Esophagus squamous epithelium (tissue), 5 donors: ENCODE measurements at regions not wholly inside any gene's neighbourhood (a gene's known extent, or its start where the extent isn't known, plus 50 kb on each side); places are given as distances from the start of the nearest gene placed in this dataset.

Source experiments
- DNase-seq: peaks from one replicate; lab custom pipeline; 2025; lab: John Stamatoyannopoulos, UW
- H3K27ac ChIP-seq, 4 donors: fragments of 200-600 bp; sonication (generic); one replicate each; pipeline ENCODE4 v1.5.1; 2016 to 2019; ENCODE audit warnings: mild to moderate bottlenecking in 1 of 4
- H3K27me3 ChIP-seq, 4 donors: fragments of 200-600 bp; sonication (generic); 1 replicate in 3 of 4; 2 replicates in 1 of 4; pipeline versions ENCODE4 v1.5.1 to v1.6.0; 2017 to 2021; ENCODE audit warnings: antibody characterized with exemption in 1 of 4
- H3K36me3 ChIP-seq, 3 donors: fragments of 200-600 bp; sonication (generic); one replicate each; pipeline ENCODE4 v1.5.1; 2016 to 2019
- H3K4me1 ChIP-seq, 3 donors: fragments of 200-600 bp; sonication (generic); one replicate each; pipeline ENCODE4 v1.5.1; 2017 to 2019
- H3K4me3 ChIP-seq, 4 donors: fragments of 200-600 bp; sonication (generic); 1 replicate in 3 of 4; 2 replicates in 1 of 4; pipeline ENCODE4 v1.5.1; 2016 to 2019; ENCODE audit warnings: mild to moderate bottlenecking in 2 of 4, moderate library complexity in 1 of 4
- H3K9me3 ChIP-seq, 3 donors: fragments of 200-600 bp; sonication (generic); one replicate each; pipeline ENCODE4 v1.5.1; 2016 to 2019
- CTCF ChIP-seq, 6 experiments: fragments of 450-650 bp in 4 of 6; fragments of 200-600 bp in 2 of 6; sonication (generic) in 2 of 6; IDR thresholded peaks; one replicate each; pipeline ENCODE4 v1.5.1; 2016 to 2019; ENCODE audit warnings: antibody characterized with exemption in 6 of 6, mild to moderate bottlenecking in 4 of 6, moderate library complexity in 4 of 6
- POLR2A ChIP-seq, 4 donors: fragments of 450-650 bp; IDR thresholded peaks; one replicate each; pipeline ENCODE4 v1.6.1; 2017; ENCODE audit warnings: antibody characterized with exemption in 4 of 4, mild to moderate bottlenecking in 4 of 4, moderate library complexity in 3 of 4
- WGBS, 2 donors: methylation state at CpG; one replicate each; pipeline ENCODE4 v1.1.5; 2018; 5-methylcytosine and 5-hydroxymethylcytosine counted together
- intact Hi-C: fragments of 100-400 bp; cut with DNase I; formaldehyde crosslinking; loops from one replicate; pipeline ENCODE4 v1.15.0; 2022
- donor health status: DM: yes; HTN: yes; CAD: no.

DNA sequence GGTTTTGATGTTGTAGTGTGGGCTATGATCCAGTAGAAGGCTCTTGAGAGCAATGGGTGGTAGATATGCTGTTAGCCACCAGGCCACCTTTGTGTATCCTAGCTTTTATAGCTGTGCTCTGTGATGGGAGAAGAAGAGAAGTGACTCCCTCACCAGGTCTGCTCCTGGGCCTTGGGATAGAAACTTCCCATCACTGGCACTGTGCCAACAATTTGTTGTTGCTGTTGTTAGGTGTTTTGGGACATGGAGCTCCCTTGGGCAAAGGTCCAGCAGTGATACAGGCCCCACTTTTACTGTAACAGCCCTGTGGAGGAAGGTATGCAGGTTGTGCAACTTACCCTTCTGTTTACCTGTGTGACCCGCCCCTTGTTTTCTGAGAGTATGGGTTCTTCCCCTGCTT, 570.9 kb upstream of the GRIN3A start:
- H3K27ac ChIP-seq = no peak overlapping the region
- no peaks in the 10 kb centered on the region for H3K36me3 ChIP-seq
- TF ChIP-seq CTCF (IDR thresholded peaks at IDR 0.05) (no peak), POLR2A (IDR thresholded peaks at IDR 0.05) (no peak)
- H3K9me3 ChIP-seq = peaks cover 0 to 5% (median 0%) of the 10 kb centered on the region in 3 donors
- no peak for DNase-seq
- no peaks in the 10 kb centered on the region for H3K27me3 ChIP-seq
- WGBS, 2 donors = 100% methylated on average over 1 of the region's 1 CpG; no CpG with 5 or more reads in 1 of the 2 donors
- no peak overlapping the region for H3K4me3 ChIP-seq
- intact Hi-C loops = no loop called here
- no peaks in the 10 kb centered on the region for H3K4me1 ChIP-seq

GRCh38 chr9:102295188-102295587, 556.7 kb upstream of the GRIN3A start:
- Histone ChIP-seq H3K4me1 (no peaks in the 10 kb centered on the region), H3K9me3 (no peaks in the 10 kb centered on the region), H3K4me3 (no peak overlapping the region), H3K27ac (no peak overlapping the region), H3K27me3 (no peaks in the 10 kb centered on the region), H3K36me3 (no peaks in the 10 kb centered on the region)
- TF ChIP-seq CTCF (IDR thresholded peaks at IDR 0.05) (no peak), POLR2A (IDR thresholded peaks at IDR 0.05) (no peak)
- WGBS, 2 donors = 38 to 57% methylated on average over 3 of the region's 3 CpGs
- no peak for DNase-seq
- intact Hi-C loops = no loop called here

DNA sequence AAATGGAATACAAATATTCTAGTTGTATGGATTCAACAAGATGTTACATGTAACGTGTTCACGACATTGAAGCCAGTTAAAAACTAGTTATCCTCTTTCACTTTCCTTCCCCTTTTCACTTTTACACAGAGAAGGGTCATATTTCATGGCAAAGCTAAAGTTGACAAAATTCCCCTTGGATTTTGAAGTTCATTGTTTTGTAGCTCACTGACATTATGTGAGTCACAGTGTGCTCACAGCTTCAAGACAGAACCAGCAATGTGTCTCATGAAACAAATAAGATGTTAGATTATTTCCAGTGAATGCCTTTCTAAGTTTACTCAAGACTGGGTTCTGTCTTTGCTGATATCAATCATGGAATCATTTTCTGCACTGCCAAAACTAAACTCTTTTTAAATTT, 535.5 kb upstream of the GRIN3A start:
- no peaks in the 10 kb centered on the region for H3K4me1 ChIP-seq
- TF ChIP-seq POLR2A (IDR thresholded peaks at IDR 0.05) (no peak), CTCF (IDR thresholded peaks at IDR 0.05) (no peak)
- H3K27ac ChIP-seq = no peak overlapping the region
- 35 to 38% methylated on average over 2 of the region's 2 CpGs for WGBS, 2 donors
- H3K27me3 ChIP-seq = no peaks in the 10 kb centered on the region
- intact Hi-C loops = no loop called here
- peaks cover 0 to 7% (median 0%) of the 10 kb centered on the region in 3 donors for H3K9me3 ChIP-seq
- H3K4me3 ChIP-seq = no peak overlapping the region
- H3K36me3 ChIP-seq = no peaks in the 10 kb centered on the region
- DNase-seq = no peak

DNA sequence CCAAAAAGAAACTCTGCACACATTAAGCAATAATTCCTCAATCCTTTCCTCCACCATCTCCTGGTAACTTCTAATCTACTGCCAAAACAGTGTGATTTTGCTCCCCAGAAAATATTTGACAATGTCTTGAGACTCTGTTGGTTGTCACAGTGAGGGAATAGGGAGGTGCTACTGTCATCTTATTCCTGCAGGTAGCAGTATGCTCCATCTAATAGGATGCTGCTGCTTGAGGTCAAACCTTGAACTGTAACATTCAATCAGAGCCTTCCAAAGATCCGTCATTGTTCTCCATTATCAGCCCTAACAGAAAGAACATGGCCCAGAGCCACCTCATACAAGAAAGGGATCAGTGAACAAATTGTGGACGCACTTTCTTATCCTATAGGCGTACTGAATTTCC, 514.7 kb upstream of the GRIN3A start:
- H3K9me3 ChIP-seq = no peaks in the 10 kb centered on the region
- H3K27ac ChIP-seq = no peak overlapping the region
- intact Hi-C loops = no loop called here
- no peak overlapping the region for H3K4me3 ChIP-seq
- no peak for DNase-seq
- H3K4me1 ChIP-seq = no peaks in the 10 kb centered on the region
- WGBS, 2 donors = 67 to 88% methylated on average over 3 of the region's 3 CpGs
- TF ChIP-seq CTCF (IDR thresholded peaks at IDR 0.05) (no peak), POLR2A (IDR thresholded peaks at IDR 0.05) (no peak)
- no peaks in the 10 kb centered on the region for H3K36me3 ChIP-seq
- no peaks in the 10 kb centered on the region for H3K27me3 ChIP-seq

GRCh38 chr9:102244916-102245315, 506.5 kb upstream of the GRIN3A start:
- H3K4me1 ChIP-seq = no peaks in the 10 kb centered on the region
- intact Hi-C loops = no loop called here
- no peak for TF ChIP-seq CTCF (IDR thresholded peaks at IDR 0.05)
- no peak for TF ChIP-seq POLR2A (IDR thresholded peaks at IDR 0.05)
- WGBS, 2 donors = 72 to 78% methylated on average over 4 of the region's 4 CpGs
- H3K36me3 ChIP-seq = no peaks in the 10 kb centered on the region
- no peaks in the 10 kb centered on the region for H3K9me3 ChIP-seq
- H3K4me3 ChIP-seq = no peak overlapping the region
- H3K27ac ChIP-seq = no peak overlapping the region
- DNase-seq = no peak
- H3K27me3 ChIP-seq = no peaks in the 10 kb centered on the region
